ENCODE measurements at regions not wholly inside any gene's neighbourhood (a gene's known extent, or its start where the extent isn't known, plus 50 kb on each side); places are given as distances from the start of the nearest gene placed in this dataset.

GRCh38 chr1:194710671-194711070 lies 1524.3 kb upstream of the B3GALT2 start:
- H3K27me3 ChIP-seq (ENCODE audit: control insufficient read depth in 3 of 3, insufficient read depth in 3 of 3, low read length in 2 of 3), result no peaks in the 10 kb centered on the region
- TF ChIP-seq CTCF (IDR thresholded peaks at IDR 0.05; ENCODE audit: control extremely low read depth, extremely low read depth), result no peak
- no peak overlapping the region for H3K27ac ChIP-seq (ENCODE audit: low read depth in 1 of 2, low read length in 1 of 2)
- no peak for DNase-seq
- H3K9ac ChIP-seq (ENCODE audit: insufficient read depth in 1 of 2, low read length in 2 of 2), result no peak overlapping the region
- no peak for ATAC-seq (ENCODE audit: insufficient read depth, low FRiP score)
- no peak overlapping the region for H3K4me3 ChIP-seq
- 77 to 94% methylated on average over 2 of the region's 2 CpGs for WGBS, 2 donors
- no peaks in the 10 kb centered on the region for H3K36me3 ChIP-seq (ENCODE audit: control insufficient read depth in 4 of 4, insufficient read depth in 4 of 4, low read length in 4 of 4)
- no peaks in the 10 kb centered on the region for H3K9me3 ChIP-seq (ENCODE audit: control insufficient read depth in 4 of 4, insufficient read depth in 3 of 4, low read length in 3 of 4)
- H3K4me1 ChIP-seq (ENCODE audit: control insufficient read depth in 5 of 5, insufficient read depth in 5 of 5, low read length in 5 of 5), result peaks cover 0 to 6% (median 0%) of the 10 kb centered on the region in 5 donors

- H3K27me3 ChIP-seq (ENCODE audit: control insufficient read depth in 3 of 3, insufficient read depth in 3 of 3, low read length in 2 of 3), result no peaks in the 10 kb centered on the region
- ATAC-seq (ENCODE audit: insufficient read depth, low FRiP score) (no peak), DNase-seq (no peak)
- H3K27ac ChIP-seq (ENCODE audit: low read depth in 1 of 2, low read length in 1 of 2), result peak overlapping the region in 1 of 2 donors; percentile 1
- no peak overlapping the region for H3K9ac ChIP-seq (ENCODE audit: insufficient read depth in 1 of 2, low read length in 2 of 2)
- 72 to 80% methylated on average over 3 of the region's 3 CpGs for WGBS, 2 donors
- peaks cover 0 to 10% (median 2%) of the 10 kb centered on the region in 5 donors for H3K4me1 ChIP-seq (ENCODE audit: control insufficient read depth in 5 of 5, insufficient read depth in 5 of 5, low read length in 5 of 5)
- TF ChIP-seq CTCF (IDR thresholded peaks at IDR 0.05; ENCODE audit: control extremely low read depth, extremely low read depth), result no peak
- H3K36me3 ChIP-seq (ENCODE audit: control insufficient read depth in 4 of 4, insufficient read depth in 4 of 4, low read length in 4 of 4), result no peaks in the 10 kb centered on the region
- H3K4me3 ChIP-seq, result no peak overlapping the region
- H3K9me3 ChIP-seq (ENCODE audit: control insufficient read depth in 4 of 4, insufficient read depth in 3 of 4, low read length in 3 of 4), result no peaks in the 10 kb centered on the region
Measured at GRCh38 chr1:194709439-194709838, 1523.0 kb upstream of the B3GALT2 start.

DNA sequence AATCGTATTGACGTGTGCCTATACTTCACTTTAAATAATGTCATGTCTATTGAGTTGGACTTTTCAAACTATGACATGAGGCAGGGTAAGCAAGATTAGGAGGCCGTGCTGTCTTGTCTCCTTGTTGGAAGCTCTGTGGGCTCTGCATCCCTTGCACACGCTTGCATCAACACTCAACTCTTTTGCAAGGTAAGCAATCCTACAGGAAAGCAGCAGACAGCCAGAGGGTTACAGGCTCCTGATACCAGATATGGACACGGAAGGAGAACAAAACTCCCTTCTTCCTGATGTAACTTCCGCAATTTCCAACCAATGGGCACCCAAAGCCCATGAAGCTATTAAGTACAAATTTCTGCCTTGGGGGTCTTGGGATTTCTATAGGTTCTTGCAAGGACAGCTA lies 1520.7 kb upstream of the B3GALT2 start:
- ATAC-seq (ENCODE audit: insufficient read depth, low FRiP score), result no peak
- Histone ChIP-seq H3K27me3 (ENCODE audit: control insufficient read depth in 3 of 3, insufficient read depth in 3 of 3, low read length in 2 of 3) (no peaks in the 10 kb centered on the region), H3K36me3 (ENCODE audit: control insufficient read depth in 4 of 4, insufficient read depth in 4 of 4, low read length in 4 of 4) (no peaks in the 10 kb centered on the region), H3K27ac (ENCODE audit: low read depth in 1 of 2, low read length in 1 of 2) (no peak overlapping the region), H3K9me3 (ENCODE audit: control insufficient read depth in 4 of 4, insufficient read depth in 3 of 4, low read length in 3 of 4) (no peaks in the 10 kb centered on the region), H3K4me1 (ENCODE audit: control insufficient read depth in 5 of 5, insufficient read depth in 5 of 5, low read length in 5 of 5) (peaks cover 0 to 10% (median 2%) of the 10 kb centered on the region in 5 donors), H3K4me3 (no peak overlapping the region), H3K9ac (ENCODE audit: insufficient read depth in 1 of 2, low read length in 2 of 2) (no peak overlapping the region)
- DNase-seq, result no peak
- TF ChIP-seq CTCF (IDR thresholded peaks at IDR 0.05; ENCODE audit: control extremely low read depth, extremely low read depth), result no peak
- 87 to 90% methylated on average over 6 of the region's 6 CpGs for WGBS, 2 donors

Measured in lung (tissue), 11 donors.